H1 (cell line): ENCODE measurements at regions not wholly inside any gene's neighbourhood (a gene's known extent, or its start where the extent isn't known, plus 50 kb on each side); places are given as distances from the start of the nearest gene placed in this dataset.

Experiments used
- POLR2A ChIP-seq, 2 experiments: IDR thresholded peaks; 1 replicate in 1 of 2; 2 replicates in 1 of 2; pipeline ENCODE4 v1.6.1; 2011; ENCODE audit warnings: low read depth in 2 of 2, low read length in 2 of 2, mild to moderate bottlenecking in 2 of 2; ENCODE audit errors: control extremely low read depth in 1 of 2
- TF ChIP-seq, protein P1 (sequence below), 3 experiments: IDR thresholded peaks; 1 replicate in 2 of 3; 2 replicates in 1 of 3; pipeline versions ENCODE4 v1.5.1 to v1.6.1; 2011; ENCODE audit warnings: low read length in 3 of 3, mild to moderate bottlenecking in 3 of 3, inconsistent platforms in 2 of 3, low read depth in 1 of 3, moderate library complexity in 1 of 3; ENCODE audit not compliant: insufficient read depth in 1 of 3; ENCODE audit errors: control extremely low read depth in 1 of 3

DNA sequence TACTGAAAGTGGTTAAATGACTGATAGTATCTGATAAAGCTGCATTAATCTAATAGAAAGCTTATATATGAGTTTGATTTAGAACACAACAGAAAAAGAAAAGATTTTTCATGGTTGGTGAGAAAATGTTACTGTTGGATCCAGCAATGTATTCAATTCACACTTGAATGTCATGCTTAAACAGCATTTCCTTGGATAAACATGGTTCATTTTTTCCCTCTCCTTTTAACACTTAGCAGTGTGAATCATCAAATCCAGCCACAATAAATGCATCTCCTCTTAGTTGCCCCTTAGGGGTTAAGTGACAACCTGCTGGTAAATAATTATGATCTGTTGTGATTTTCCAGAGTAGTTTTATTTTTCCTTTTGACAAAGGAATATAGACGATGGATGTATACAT, 74.9 kb upstream of the GRIP1 start:
- no peak for TF ChIP-seq POLR2A (IDR thresholded peaks at IDR 0.05; ENCODE audit: control extremely low read depth in 1 of 2, low read depth in 2 of 2, low read length in 2 of 2)
- TF ChIP-seq, protein P1, sequence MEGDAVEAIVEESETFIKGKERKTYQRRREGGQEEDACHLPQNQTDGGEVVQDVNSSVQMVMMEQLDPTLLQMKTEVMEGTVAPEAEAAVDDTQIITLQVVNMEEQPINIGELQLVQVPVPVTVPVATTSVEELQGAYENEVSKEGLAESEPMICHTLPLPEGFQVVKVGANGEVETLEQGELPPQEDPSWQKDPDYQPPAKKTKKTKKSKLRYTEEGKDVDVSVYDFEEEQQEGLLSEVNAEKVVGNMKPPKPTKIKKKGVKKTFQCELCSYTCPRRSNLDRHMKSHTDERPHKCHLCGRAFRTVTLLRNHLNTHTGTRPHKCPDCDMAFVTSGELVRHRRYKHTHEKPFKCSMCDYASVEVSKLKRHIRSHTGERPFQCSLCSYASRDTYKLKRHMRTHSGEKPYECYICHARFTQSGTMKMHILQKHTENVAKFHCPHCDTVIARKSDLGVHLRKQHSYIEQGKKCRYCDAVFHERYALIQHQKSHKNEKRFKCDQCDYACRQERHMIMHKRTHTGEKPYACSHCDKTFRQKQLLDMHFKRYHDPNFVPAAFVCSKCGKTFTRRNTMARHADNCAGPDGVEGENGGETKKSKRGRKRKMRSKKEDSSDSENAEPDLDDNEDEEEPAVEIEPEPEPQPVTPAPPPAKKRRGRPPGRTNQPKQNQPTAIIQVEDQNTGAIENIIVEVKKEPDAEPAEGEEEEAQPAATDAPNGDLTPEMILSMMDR (IDR thresholded peaks at IDR 0.05; ENCODE audit: control extremely low read depth in 1 of 3, insufficient read depth in 1 of 3, low read depth in 1 of 3, low read length in 3 of 3) = no peak
